Epithelial cell of proximal tubule (primary cell): ENCODE measurements at regions not wholly inside any gene's neighbourhood (a gene's known extent, or its start where the extent isn't known, plus 50 kb on each side); places are given as distances from the start of the nearest gene placed in this dataset.
"Not testable (repeated sequence)": the region's sequence is repeated elsewhere in the genome, so short reads cannot be mapped to it uniquely, and the experiment has no call there.

ENCODE experiments used
- DNase-seq: peaks from one replicate; pipeline ENCODE4 v3.0.0-alpha.2; 2011; ENCODE audit warnings: low read depth
- H3K4me3 ChIP-seq: 2 replicates; pipeline ENCODE4 v1.5.1; 2011; ENCODE audit warnings: low read depth, mild to moderate bottlenecking, low read length
- CTCF ChIP-seq: conservative IDR thresholded peaks from 2 replicates; pipeline ENCODE4 v1.5.1; 2012; ENCODE audit warnings: low read depth, mild to moderate bottlenecking, low read length

GRCh38 chr5:57717555-57717954 lies 234.9 kb upstream of the ACTBL2 start:
- no peak for TF ChIP-seq CTCF
- no peak overlapping the region for H3K4me3 ChIP-seq
- no peak for DNase-seq

GRCh38 chr5:57716661-57717060 lies 234.1 kb upstream of the ACTBL2 start:
- DNase-seq: no peak
- no peak overlapping the region for H3K4me3 ChIP-seq
- TF ChIP-seq CTCF: no peak

GRCh38 chr5:57715296-57715695 lies 232.7 kb upstream of the ACTBL2 start:
- TF ChIP-seq CTCF: no peak
- no peak for DNase-seq
- H3K4me3 ChIP-seq: no peak overlapping the region

GRCh38 chr5:57713535-57713934 lies 230.9 kb upstream of the ACTBL2 start:
- DNase-seq, H3K4me3 ChIP-seq: not testable (repeated sequence)

GRCh38 chr5:57711946-57712345 lies 229.3 kb upstream of the ACTBL2 start:
- no peak for DNase-seq
- no peak overlapping the region for H3K4me3 ChIP-seq
- no peak for TF ChIP-seq CTCF

GRCh38 chr5:57711471-57711870 lies 228.9 kb upstream of the ACTBL2 start:
- DNase-seq: no peak
- no peak for TF ChIP-seq CTCF
- no peak overlapping the region for H3K4me3 ChIP-seq

- no peak overlapping the region for H3K4me3 ChIP-seq
- TF ChIP-seq CTCF: no peak
- DNase-seq: no peak
Observed at GRCh38 chr5:57710126-57710525, 227.5 kb upstream of the ACTBL2 start.

- DNase-seq: no peak
- no peak overlapping the region for H3K4me3 ChIP-seq
- no peak for TF ChIP-seq CTCF
Observed at GRCh38 chr5:57705769-57706168, 223.2 kb upstream of the ACTBL2 start.
